ENCODE measurements at regions not wholly inside any gene's neighbourhood (a gene's known extent, or its start where the extent isn't known, plus 50 kb on each side); places are given as distances from the start of the nearest gene placed in this dataset.

DNA sequence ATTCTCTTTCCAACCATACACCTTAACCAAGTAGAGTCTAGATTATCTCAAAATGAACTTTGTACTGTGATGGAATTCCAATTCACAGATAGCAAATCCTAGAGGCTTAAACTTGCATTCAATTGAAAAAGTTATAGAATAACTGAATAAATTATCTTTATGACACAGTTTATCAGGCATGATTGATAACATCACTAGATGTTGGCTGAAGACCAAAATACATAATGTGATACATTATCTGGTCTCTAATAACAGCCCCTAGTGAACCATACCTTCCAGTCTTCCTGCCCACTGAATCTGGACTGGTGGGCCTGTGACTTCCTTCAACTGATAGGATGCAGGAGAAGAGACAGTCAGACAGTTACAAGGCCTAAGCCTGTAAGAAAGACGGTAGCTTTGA, 165.2 kb upstream of the CMC1 start:
- Histone ChIP-seq H3K36me3 (ENCODE audit: control insufficient read depth in 4 of 4, insufficient read depth in 4 of 4, low read length in 4 of 4) (no peaks in the 10 kb centered on the region), H3K4me1 (ENCODE audit: control insufficient read depth in 5 of 5, insufficient read depth in 5 of 5, low read length in 5 of 5) (no peaks in the 10 kb centered on the region), H3K27ac (ENCODE audit: low read depth in 1 of 2, low read length in 1 of 2) (no peak overlapping the region), H3K27me3 (ENCODE audit: control insufficient read depth in 3 of 3, insufficient read depth in 3 of 3, low read length in 2 of 3) (no peaks in the 10 kb centered on the region), H3K4me3 (no peak overlapping the region), H3K9me3 (ENCODE audit: control insufficient read depth in 4 of 4, insufficient read depth in 3 of 4, low read length in 3 of 4) (peaks cover 0 to 2% (median 0%) of the 10 kb centered on the region in 4 donors), H3K9ac (ENCODE audit: insufficient read depth in 1 of 2, low read length in 2 of 2) (no peak overlapping the region)
- DNase-seq (no peak), ATAC-seq (ENCODE audit: insufficient read depth, low FRiP score) (no peak)
- TF ChIP-seq, protein P1, sequence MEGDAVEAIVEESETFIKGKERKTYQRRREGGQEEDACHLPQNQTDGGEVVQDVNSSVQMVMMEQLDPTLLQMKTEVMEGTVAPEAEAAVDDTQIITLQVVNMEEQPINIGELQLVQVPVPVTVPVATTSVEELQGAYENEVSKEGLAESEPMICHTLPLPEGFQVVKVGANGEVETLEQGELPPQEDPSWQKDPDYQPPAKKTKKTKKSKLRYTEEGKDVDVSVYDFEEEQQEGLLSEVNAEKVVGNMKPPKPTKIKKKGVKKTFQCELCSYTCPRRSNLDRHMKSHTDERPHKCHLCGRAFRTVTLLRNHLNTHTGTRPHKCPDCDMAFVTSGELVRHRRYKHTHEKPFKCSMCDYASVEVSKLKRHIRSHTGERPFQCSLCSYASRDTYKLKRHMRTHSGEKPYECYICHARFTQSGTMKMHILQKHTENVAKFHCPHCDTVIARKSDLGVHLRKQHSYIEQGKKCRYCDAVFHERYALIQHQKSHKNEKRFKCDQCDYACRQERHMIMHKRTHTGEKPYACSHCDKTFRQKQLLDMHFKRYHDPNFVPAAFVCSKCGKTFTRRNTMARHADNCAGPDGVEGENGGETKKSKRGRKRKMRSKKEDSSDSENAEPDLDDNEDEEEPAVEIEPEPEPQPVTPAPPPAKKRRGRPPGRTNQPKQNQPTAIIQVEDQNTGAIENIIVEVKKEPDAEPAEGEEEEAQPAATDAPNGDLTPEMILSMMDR (IDR thresholded peaks at IDR 0.05; ENCODE audit: control extremely low read depth, extremely low read depth): no peak
- 94 to 96% methylated on average over 1 of the region's 1 CpG for WGBS, 2 donors

- WGBS, 2 donors: 69 to 77% methylated on average over 7 of the region's 7 CpGs
Measured at GRCh38 chr3:28077572-28077971, 163.8 kb upstream of the CMC1 start.

GRCh38 chr3:28078536-28078935, 162.9 kb upstream of the CMC1 start:
- Histone ChIP-seq H3K36me3 (ENCODE audit: control insufficient read depth in 4 of 4, insufficient read depth in 4 of 4, low read length in 4 of 4) (no peaks in the 10 kb centered on the region), H3K9me3 (ENCODE audit: control insufficient read depth in 4 of 4, insufficient read depth in 3 of 4, low read length in 3 of 4) (peaks cover 0 to 2% (median 0%) of the 10 kb centered on the region in 4 donors), H3K27ac (ENCODE audit: low read depth in 1 of 2, low read length in 1 of 2) (no peak overlapping the region), H3K27me3 (ENCODE audit: control insufficient read depth in 3 of 3, insufficient read depth in 3 of 3, low read length in 2 of 3) (no peaks in the 10 kb centered on the region), H3K9ac (ENCODE audit: insufficient read depth in 1 of 2, low read length in 2 of 2) (no peak overlapping the region), H3K4me3 (no peak overlapping the region), H3K4me1 (ENCODE audit: control insufficient read depth in 5 of 5, insufficient read depth in 5 of 5, low read length in 5 of 5) (no peaks in the 10 kb centered on the region)
- no peak for DNase-seq
- 85 to 89% methylated on average over 1 of the region's 1 CpG for WGBS, 2 donors
- TF ChIP-seq, protein P1 (IDR thresholded peaks at IDR 0.05; ENCODE audit: control extremely low read depth, extremely low read depth): no peak
- no peak for ATAC-seq (ENCODE audit: insufficient read depth, low FRiP score)

More at GRCh38 chr3:28077572-28077971, 163.8 kb upstream of the CMC1 start:
- TF ChIP-seq, protein P1 (IDR thresholded peaks at IDR 0.05; ENCODE audit: control extremely low read depth, extremely low read depth): no peak
- H3K9me3 ChIP-seq (ENCODE audit: control insufficient read depth in 4 of 4, insufficient read depth in 3 of 4, low read length in 3 of 4): peaks cover 0 to 2% (median 0%) of the 10 kb centered on the region in 4 donors
- no peak overlapping the region for H3K9ac ChIP-seq (ENCODE audit: insufficient read depth in 1 of 2, low read length in 2 of 2)
- DNase-seq (peak in 2 of 3 donors; percentile 7 to 12), ATAC-seq (ENCODE audit: insufficient read depth, low FRiP score) (no peak)
- H3K4me3 ChIP-seq: no peak overlapping the region
- no peaks in the 10 kb centered on the region for H3K4me1 ChIP-seq (ENCODE audit: control insufficient read depth in 5 of 5, insufficient read depth in 5 of 5, low read length in 5 of 5)
- H3K36me3 ChIP-seq (ENCODE audit: control insufficient read depth in 4 of 4, insufficient read depth in 4 of 4, low read length in 4 of 4): no peaks in the 10 kb centered on the region
- H3K27ac ChIP-seq (ENCODE audit: low read depth in 1 of 2, low read length in 1 of 2): no peak overlapping the region
- H3K27me3 ChIP-seq (ENCODE audit: control insufficient read depth in 3 of 3, insufficient read depth in 3 of 3, low read length in 2 of 3): no peaks in the 10 kb centered on the region

- TF ChIP-seq, protein P1 (IDR thresholded peaks at IDR 0.05; ENCODE audit: control extremely low read depth, extremely low read depth): no peak
- ATAC-seq (ENCODE audit: insufficient read depth, low FRiP score) (no peak), DNase-seq (no peak)
- H3K27me3 ChIP-seq (ENCODE audit: control insufficient read depth in 3 of 3, insufficient read depth in 3 of 3, low read length in 2 of 3): no peaks in the 10 kb centered on the region
- peaks cover 0 to 2% (median 0%) of the 10 kb centered on the region in 4 donors for H3K9me3 ChIP-seq (ENCODE audit: control insufficient read depth in 4 of 4, insufficient read depth in 3 of 4, low read length in 3 of 4)
- no peak overlapping the region for H3K27ac ChIP-seq (ENCODE audit: low read depth in 1 of 2, low read length in 1 of 2)
- H3K9ac ChIP-seq (ENCODE audit: insufficient read depth in 1 of 2, low read length in 2 of 2): no peak overlapping the region
- H3K4me3 ChIP-seq: no peak overlapping the region
- no peaks in the 10 kb centered on the region for H3K4me1 ChIP-seq (ENCODE audit: control insufficient read depth in 5 of 5, insufficient read depth in 5 of 5, low read length in 5 of 5)
- no peaks in the 10 kb centered on the region for H3K36me3 ChIP-seq (ENCODE audit: control insufficient read depth in 4 of 4, insufficient read depth in 4 of 4, low read length in 4 of 4)
- 91% methylated on average over 1 of the region's 1 CpG for WGBS, 2 donors
Measured at GRCh38 chr3:28080716-28081115, 160.7 kb upstream of the CMC1 start.

Measured in lung (tissue), 11 donors.